PC-3 (cell line): ENCODE measurements at regions not wholly inside any gene's neighbourhood (a gene's known extent, or its start where the extent isn't known, plus 50 kb on each side); places are given as distances from the start of the nearest gene placed in this dataset.
A peak's percentile ranks its signal among the peaks of the same experiment; 100 is the strongest.

ENCODE experiments used
- ATAC-seq: fragments of 200-7000 bp; cut with Tn5 transposase; 2 replicates; pipeline ENCODE4 v1.9.1; 2020; ENCODE audit warnings: mild to moderate bottlenecking, moderate library complexity
- BruUV-seq: library from RNA; stranded (reverse); fragments of 400-500 nt; replicated peaks from 2 replicates; lab custom pipeline; 2021; lab: Mats Ljungman, UMichigan
- CTCF ChIA-PET: fragments of 300-600 bp; sonication (Branson Sonifier 250); formaldehyde crosslinking; loops from one replicate; lab custom pipeline; 2022; ENCODE audit warnings: antibody characterized with exemption; lab: Charles Lee
- POLR2A ChIA-PET: fragments of 300-600 bp; sonication (Branson Sonifier 250); formaldehyde crosslinking; loops from one replicate; lab custom pipeline; 2022; ENCODE audit warnings: antibody characterized with exemption; ENCODE audit not compliant: unreplicated experiment; lab: Charles Lee
- DNase-seq: peaks from one replicate; pipeline ENCODE4 v3.0.0-alpha.2; 2015
- H2AFZ ChIP-seq: fragments of 300-600 bp; sonication (generic); 2 replicates; pipeline ENCODE4 v1.6.0; 2016; ENCODE audit warnings: antibody characterized with exemption, low read length
- H3F3A ChIP-seq: fragments of 300-600 bp; sonication (generic); one replicate; pipeline ENCODE4 v1.6.0; 2017; ENCODE audit warnings: antibody characterized with exemption, low read length, control low read depth, mild to moderate bottlenecking; ENCODE audit not compliant: unreplicated experiment
- H3K27ac ChIP-seq: fragments of 300-600 bp; sonication (generic); 2 replicates; pipeline ENCODE4 v1.5.1; 2016; ENCODE audit warnings: mild to moderate bottlenecking, low read length
- H3K27me3 ChIP-seq: fragments of 300-600 bp; sonication (generic); 2 replicates; pipeline ENCODE4 v1.6.1; 2016; ENCODE audit warnings: low read length, mixed read lengths
- H3K36me3 ChIP-seq: fragments of 300-600 bp; sonication (generic); 2 replicates; pipeline ENCODE4 v1.6.1; 2016; ENCODE audit warnings: low read depth, mixed run types, low read length, mixed read lengths
- H3K4me1 ChIP-seq: fragments of 300-600 bp; sonication (generic); 2 replicates; pipeline ENCODE4 v1.5.1; 2016; ENCODE audit warnings: low read length; ENCODE audit not compliant: insufficient read depth
- H3K4me2 ChIP-seq: fragments of 300-600 bp; sonication (generic); 2 replicates; pipeline ENCODE4 v1.6.0; 2016; ENCODE audit warnings: low read length
- H3K4me3 ChIP-seq: fragments of 300-600 bp; sonication (generic); 2 replicates; pipeline ENCODE4 v1.5.1; 2016; ENCODE audit warnings: mild to moderate bottlenecking, low read length, mixed read lengths
- H3K79me2 ChIP-seq: fragments of 300-600 bp; sonication (generic); 2 replicates; pipeline ENCODE4 v1.6.1; 2017; ENCODE audit warnings: low read length, mixed read lengths
- H3K9ac ChIP-seq: fragments of 300-600 bp; sonication (generic); 2 replicates; pipeline ENCODE4 v1.6.0; 2016; ENCODE audit warnings: mild to moderate bottlenecking, low read length
- H3K9me2 ChIP-seq: fragments of 300-600 bp; sonication (generic); replicated peaks from 2 replicates; pipeline ENCODE4 v1.6.1; 2016; ENCODE audit warnings: mixed run types, low read length, mixed read lengths
- H3K9me3 ChIP-seq: fragments of 300-600 bp; sonication (generic); 2 replicates; pipeline ENCODE4 v1.6.1; 2016; ENCODE audit warnings: low read length, mixed read lengths
- H4K20me1 ChIP-seq: fragments of 300-600 bp; sonication (generic); 2 replicates; pipeline ENCODE4 v1.6.1; 2016; ENCODE audit warnings: low read length, mixed read lengths
- CTCF ChIP-seq: fragments of 300-600 bp; sonication (generic); conservative IDR thresholded peaks from 2 replicates; pipeline ENCODE4 v1.5.1; 2017; ENCODE audit warnings: antibody characterized with exemption, low read depth, mild to moderate bottlenecking, low read length
- EZH2 ChIP-seq: fragments of 300-600 bp; sonication (generic); IDR thresholded peaks from one replicate; pipeline ENCODE4 v1.6.1; 2017; ENCODE audit warnings: antibody characterized with exemption, mild to moderate bottlenecking, low read length; ENCODE audit not compliant: unreplicated experiment
- EZH2phosphoT487 ChIP-seq: fragments of 300-600 bp; sonication (generic); IDR thresholded peaks from 2 replicates; pipeline ENCODE4 v1.6.1; 2018; ENCODE audit warnings: mild to moderate bottlenecking, antibody characterized with exemption, low read length, borderline replicate concordance
- intact Hi-C: fragments of 100-400 bp; cut with micrococcal nuclease; formaldehyde crosslinking; loops from 2 replicates; pipeline ENCODE4 v1.9.0; 2023

- Histone ChIP-seq H4K20me1 (no peaks in the 10 kb centered on the region), H3K79me2 (no peaks in the 10 kb centered on the region), H3K4me2 (no peak overlapping the region), H3K9me3 (no peaks in the 10 kb centered on the region), H3F3A (no peaks in the 10 kb centered on the region), H2AFZ (no peak overlapping the region), H3K9ac (no peak overlapping the region), H3K4me1 (no peaks in the 10 kb centered on the region), H3K27ac (no peak overlapping the region), H3K27me3 (no peaks in the 10 kb centered on the region), H3K9me2 (no peaks in the 10 kb centered on the region), H3K36me3 (no peaks in the 10 kb centered on the region), H3K4me3 (no peak overlapping the region)
- POLR2A ChIA-PET, result no interaction called here
- ATAC-seq (no peak), DNase-seq (no peak)
- CTCF ChIA-PET, result no interaction called here
- no peak for TF ChIP-seq CTCF
- no peak for TF ChIP-seq EZH2
- no peak for TF ChIP-seq EZH2phosphoT487
- no TSS peak for BruUV-seq
- intact Hi-C loops, result no loop called here
These were observed 529.2 kb upstream of the ATP2B1 start for GRCh38 chr12:90237841-90238240.

- no TSS peak for BruUV-seq
- Histone ChIP-seq H3K36me3 (no peaks in the 10 kb centered on the region), H3K27ac (no peak overlapping the region), H3K79me2 (no peaks in the 10 kb centered on the region), H2AFZ (no peak overlapping the region), H3K4me1 (no peaks in the 10 kb centered on the region), H3K4me3 (no peak overlapping the region), H3F3A (no peaks in the 10 kb centered on the region), H3K27me3 (no peaks in the 10 kb centered on the region), H3K9me2 (no peaks in the 10 kb centered on the region), H4K20me1 (no peaks in the 10 kb centered on the region), H3K9ac (no peak overlapping the region), H3K9me3 (no peaks in the 10 kb centered on the region), H3K4me2 (no peak overlapping the region)
- POLR2A ChIA-PET, result no interaction called here
- DNase-seq (peak; percentile 40), ATAC-seq (no peak)
- intact Hi-C loops, result no loop called here
- CTCF ChIA-PET, result no interaction called here
- TF ChIP-seq CTCF (no peak), EZH2 (no peak), EZH2phosphoT487 (no peak)
These were observed 527.0 kb upstream of the ATP2B1 start for GRCh38 chr12:90235642-90236041.

- H3K27me3 ChIP-seq, result no peaks in the 10 kb centered on the region
- intact Hi-C loops, result no loop called here
- no TSS peak for BruUV-seq
- no peak for TF ChIP-seq CTCF
- TF ChIP-seq EZH2phosphoT487, result no peak
- TF ChIP-seq EZH2, result no peak
- H3K4me2 ChIP-seq, result no peak overlapping the region
- CTCF ChIA-PET, result no interaction called here
- H3K9me3 ChIP-seq, result no peaks in the 10 kb centered on the region
- H4K20me1 ChIP-seq, result no peaks in the 10 kb centered on the region
- no peaks in the 10 kb centered on the region for H3F3A ChIP-seq
- H3K27ac ChIP-seq, result no peak overlapping the region
- H3K4me1 ChIP-seq, result peaks cover 4% of the 10 kb centered on the region; the same call in 1 of the 2 replicates
- no peak for ATAC-seq
- no peak overlapping the region for H3K4me3 ChIP-seq
- no peaks in the 10 kb centered on the region for H3K79me2 ChIP-seq
- H3K9ac ChIP-seq, result no peak overlapping the region
- no peak overlapping the region for H2AFZ ChIP-seq
- H3K9me2 ChIP-seq, result no peaks in the 10 kb centered on the region
- no peaks in the 10 kb centered on the region for H3K36me3 ChIP-seq
- DNase-seq, result no peak
- POLR2A ChIA-PET, result no interaction called here
These were observed 525.8 kb upstream of the ATP2B1 start for GRCh38 chr12:90234472-90234871.
